B cell (primary cell): ENCODE measurements at regions not wholly inside any gene's neighbourhood (a gene's known extent, or its start where the extent isn't known, plus 50 kb on each side); places are given as distances from the start of the nearest gene placed in this dataset.

Source experiments
- EZH2 ChIP-seq: IDR thresholded peaks from 2 replicates; pipeline ENCODE4 v1.6.1; 2012; ENCODE audit warnings: borderline replicate concordance, low read depth, mild to moderate bottlenecking, moderate library complexity, low read length; ENCODE audit not compliant: insufficient read depth, poor library complexity, severe bottlenecking
- TF ChIP-seq, protein P1 (sequence below): fragments of 200-600 bp; IDR thresholded peaks from one replicate; pipeline ENCODE4 v1.8.0; 2022; ENCODE audit warnings: antibody characterized with exemption, mild to moderate bottlenecking

DNA sequence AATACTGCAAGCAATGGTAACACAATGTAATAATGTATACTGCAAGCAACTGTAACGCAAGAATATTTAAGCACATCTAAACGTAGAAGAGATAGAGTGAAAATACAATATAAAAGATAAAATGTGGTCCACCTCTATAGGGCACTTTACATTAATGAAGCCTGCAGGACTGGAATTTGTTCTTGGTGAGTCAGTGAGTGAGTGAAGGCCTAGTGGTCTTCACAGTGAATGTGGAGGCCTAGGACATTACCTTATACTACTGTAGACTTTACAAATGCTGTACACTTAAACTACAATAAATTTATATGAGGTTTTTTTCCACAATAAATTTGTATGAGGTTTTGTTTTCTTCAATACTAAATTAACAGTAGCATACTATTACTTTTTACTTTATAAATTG lies 287.4 kb upstream of the SNX7 start:
- TF ChIP-seq, protein P1, sequence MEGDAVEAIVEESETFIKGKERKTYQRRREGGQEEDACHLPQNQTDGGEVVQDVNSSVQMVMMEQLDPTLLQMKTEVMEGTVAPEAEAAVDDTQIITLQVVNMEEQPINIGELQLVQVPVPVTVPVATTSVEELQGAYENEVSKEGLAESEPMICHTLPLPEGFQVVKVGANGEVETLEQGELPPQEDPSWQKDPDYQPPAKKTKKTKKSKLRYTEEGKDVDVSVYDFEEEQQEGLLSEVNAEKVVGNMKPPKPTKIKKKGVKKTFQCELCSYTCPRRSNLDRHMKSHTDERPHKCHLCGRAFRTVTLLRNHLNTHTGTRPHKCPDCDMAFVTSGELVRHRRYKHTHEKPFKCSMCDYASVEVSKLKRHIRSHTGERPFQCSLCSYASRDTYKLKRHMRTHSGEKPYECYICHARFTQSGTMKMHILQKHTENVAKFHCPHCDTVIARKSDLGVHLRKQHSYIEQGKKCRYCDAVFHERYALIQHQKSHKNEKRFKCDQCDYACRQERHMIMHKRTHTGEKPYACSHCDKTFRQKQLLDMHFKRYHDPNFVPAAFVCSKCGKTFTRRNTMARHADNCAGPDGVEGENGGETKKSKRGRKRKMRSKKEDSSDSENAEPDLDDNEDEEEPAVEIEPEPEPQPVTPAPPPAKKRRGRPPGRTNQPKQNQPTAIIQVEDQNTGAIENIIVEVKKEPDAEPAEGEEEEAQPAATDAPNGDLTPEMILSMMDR, result no peak
- no peak for TF ChIP-seq EZH2
